Coronary artery (tissue), 2 donors: ENCODE measurements at regions not wholly inside any gene's neighbourhood (a gene's known extent, or its start where the extent isn't known, plus 50 kb on each side); places are given as distances from the start of the nearest gene placed in this dataset.

Experiments
- DNase-seq: peaks from one replicate; pipeline ENCODE4 v3.0.0-alpha.2; 2017; ENCODE audit warnings: low spot score
- H3K27ac ChIP-seq, 2 donors: fragments of 200-600 bp; sonication (generic); one replicate each; pipeline ENCODE4 v1.5.1; 2016 to 2019
- H3K4me3 ChIP-seq: fragments of 200-600 bp; sonication (generic); 2 replicates; pipeline ENCODE4 v1.5.1; 2016; ENCODE audit warnings: mild to moderate bottlenecking, moderate library complexity
- TF ChIP-seq, protein P1 (sequence below): fragments of 200-600 bp; sonication (generic); IDR thresholded peaks from one replicate; pipeline ENCODE4 v1.5.1; 2019; ENCODE audit warnings: antibody characterized with exemption

DNA sequence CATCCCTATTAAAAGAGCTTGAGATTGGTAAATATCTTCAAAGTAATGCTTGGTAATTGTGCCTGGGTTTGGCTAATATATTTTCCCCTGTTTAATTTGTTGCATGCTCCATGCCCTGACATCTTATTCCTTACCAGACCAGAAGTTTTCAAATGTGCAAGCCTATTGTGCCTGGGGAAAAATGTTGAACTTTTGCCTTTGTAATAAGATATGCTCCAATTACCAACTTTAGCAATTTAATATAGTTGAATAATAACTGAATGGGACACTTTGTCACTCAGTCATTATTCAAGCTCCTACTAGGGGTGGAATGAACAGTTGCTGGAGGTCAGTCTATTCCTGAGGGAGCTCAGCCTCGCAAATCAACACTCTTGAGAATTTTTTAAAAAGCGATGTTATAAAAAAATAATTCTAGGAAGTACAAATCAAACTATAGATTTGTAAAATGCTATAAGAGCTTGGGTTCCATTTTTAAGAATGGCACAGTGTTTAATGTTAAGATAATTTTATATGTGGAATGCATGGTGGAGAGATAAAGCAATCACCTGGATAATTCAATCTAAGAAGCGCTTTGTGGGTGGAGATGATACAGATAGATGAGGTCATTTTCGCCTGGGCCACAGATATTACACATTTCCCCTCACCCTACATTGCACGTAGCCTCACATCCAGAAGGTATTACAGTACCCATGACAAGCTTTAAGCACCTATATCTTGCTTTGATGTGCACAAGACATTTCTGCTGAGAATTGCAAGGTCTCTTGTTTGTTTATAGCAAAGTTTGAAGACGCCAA is 231.8 kb downstream of the PIK3R1 start:
- no peak overlapping the region for H3K4me3 ChIP-seq

GRCh38 chr5:68449380-68449779 is 233.8 kb downstream of the PIK3R1 start:
- TF ChIP-seq, protein P1, sequence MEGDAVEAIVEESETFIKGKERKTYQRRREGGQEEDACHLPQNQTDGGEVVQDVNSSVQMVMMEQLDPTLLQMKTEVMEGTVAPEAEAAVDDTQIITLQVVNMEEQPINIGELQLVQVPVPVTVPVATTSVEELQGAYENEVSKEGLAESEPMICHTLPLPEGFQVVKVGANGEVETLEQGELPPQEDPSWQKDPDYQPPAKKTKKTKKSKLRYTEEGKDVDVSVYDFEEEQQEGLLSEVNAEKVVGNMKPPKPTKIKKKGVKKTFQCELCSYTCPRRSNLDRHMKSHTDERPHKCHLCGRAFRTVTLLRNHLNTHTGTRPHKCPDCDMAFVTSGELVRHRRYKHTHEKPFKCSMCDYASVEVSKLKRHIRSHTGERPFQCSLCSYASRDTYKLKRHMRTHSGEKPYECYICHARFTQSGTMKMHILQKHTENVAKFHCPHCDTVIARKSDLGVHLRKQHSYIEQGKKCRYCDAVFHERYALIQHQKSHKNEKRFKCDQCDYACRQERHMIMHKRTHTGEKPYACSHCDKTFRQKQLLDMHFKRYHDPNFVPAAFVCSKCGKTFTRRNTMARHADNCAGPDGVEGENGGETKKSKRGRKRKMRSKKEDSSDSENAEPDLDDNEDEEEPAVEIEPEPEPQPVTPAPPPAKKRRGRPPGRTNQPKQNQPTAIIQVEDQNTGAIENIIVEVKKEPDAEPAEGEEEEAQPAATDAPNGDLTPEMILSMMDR = no peak
- DNase-seq = peak; percentile 85
- H3K4me3 ChIP-seq = no peak overlapping the region
- peak overlapping the region; percentile 10 to 74 for H3K27ac ChIP-seq

More for the DNA sequence above, 231.8 kb downstream of the PIK3R1 start:
- H3K27ac ChIP-seq = no peak overlapping the region
- no peak for DNase-seq
- TF ChIP-seq, protein P1 = no peak

DNA sequence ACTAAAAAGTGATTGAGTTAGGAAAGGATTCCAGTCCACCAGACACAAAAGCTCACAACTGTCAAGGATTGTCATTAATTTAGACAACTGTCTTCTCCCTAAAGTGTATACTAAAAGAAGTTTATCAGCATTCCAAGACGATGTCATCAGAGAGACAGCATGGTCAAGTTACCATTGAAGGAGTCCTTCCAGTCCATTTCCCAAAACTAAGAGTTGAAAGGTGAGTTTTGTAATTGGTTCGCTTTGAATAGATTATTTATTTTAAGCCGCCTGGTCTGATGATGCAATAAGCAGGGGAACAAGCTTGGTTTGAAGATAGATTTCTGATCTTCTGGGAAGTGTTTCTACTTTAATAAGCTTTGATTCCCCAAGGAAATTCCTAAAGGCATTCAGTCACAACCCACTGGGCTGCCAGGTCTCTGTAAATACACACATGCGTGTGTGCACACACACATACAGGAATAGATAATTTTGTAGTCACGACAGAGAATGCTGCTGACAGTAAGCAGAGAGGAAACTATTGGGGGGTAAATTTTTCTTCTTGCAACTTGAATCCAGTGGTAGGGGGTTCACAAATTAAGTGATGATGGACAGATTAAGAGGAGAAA is 234.8 kb downstream of the PIK3R1 start:
- TF ChIP-seq, protein P1 = no peak
- Histone ChIP-seq H3K4me3 (no peak overlapping the region), H3K27ac (peak overlapping the region; percentile 10 to 74)
- no peak for DNase-seq

- TF ChIP-seq, protein P1 = no peak
- H3K4me3 ChIP-seq = no peak overlapping the region
- no peak for DNase-seq
- no peak overlapping the region for H3K27ac ChIP-seq
These were observed 236.7 kb downstream of the PIK3R1 start for GRCh38 chr5:68452286-68452685.

DNA sequence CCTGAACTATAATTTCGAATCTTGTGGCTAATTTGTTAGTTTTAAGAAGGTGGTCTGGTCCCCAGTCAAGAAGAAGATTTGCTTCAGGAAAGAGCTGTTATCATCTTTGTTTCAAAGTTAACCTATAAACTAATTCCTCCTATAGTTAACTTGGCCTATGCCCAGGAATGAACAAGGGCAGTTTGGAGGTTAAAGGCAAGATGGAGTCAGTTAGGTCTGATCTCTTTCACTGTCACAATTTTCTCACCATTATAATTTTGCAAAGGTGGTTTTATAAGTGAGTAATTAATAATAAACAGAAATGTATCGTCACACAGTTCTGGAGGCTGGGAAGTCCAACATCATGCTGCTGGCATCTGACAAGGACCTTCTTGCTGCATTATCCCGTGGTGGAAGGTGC is 238.6 kb downstream of the PIK3R1 start:
- TF ChIP-seq, protein P1 = no peak
- Histone ChIP-seq H3K27ac (no peak overlapping the region), H3K4me3 (no peak overlapping the region)
- DNase-seq = no peak

DNA sequence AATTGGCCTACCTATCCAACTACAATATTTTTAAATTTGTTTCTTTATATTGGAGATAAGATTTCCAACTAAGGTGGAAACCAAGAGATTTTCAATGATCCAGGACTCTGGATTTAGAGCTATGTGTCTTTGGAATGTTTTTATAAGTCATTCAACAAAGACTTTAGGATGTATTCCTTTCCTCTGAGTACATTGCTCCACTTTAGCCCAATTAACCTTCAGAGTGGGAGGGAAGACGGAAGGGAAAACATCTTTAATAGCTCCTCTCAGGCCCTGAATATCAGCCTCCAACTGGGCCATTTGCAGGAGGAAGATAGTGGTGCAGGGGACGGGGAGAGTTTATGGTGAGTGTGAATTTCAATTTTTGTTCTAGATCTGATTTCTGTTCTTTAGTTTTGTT is 239.2 kb downstream of the PIK3R1 start:
- Histone ChIP-seq H3K27ac (no peak overlapping the region), H3K4me3 (no peak overlapping the region)
- no peak for DNase-seq
- TF ChIP-seq, protein P1 = no peak

DNA sequence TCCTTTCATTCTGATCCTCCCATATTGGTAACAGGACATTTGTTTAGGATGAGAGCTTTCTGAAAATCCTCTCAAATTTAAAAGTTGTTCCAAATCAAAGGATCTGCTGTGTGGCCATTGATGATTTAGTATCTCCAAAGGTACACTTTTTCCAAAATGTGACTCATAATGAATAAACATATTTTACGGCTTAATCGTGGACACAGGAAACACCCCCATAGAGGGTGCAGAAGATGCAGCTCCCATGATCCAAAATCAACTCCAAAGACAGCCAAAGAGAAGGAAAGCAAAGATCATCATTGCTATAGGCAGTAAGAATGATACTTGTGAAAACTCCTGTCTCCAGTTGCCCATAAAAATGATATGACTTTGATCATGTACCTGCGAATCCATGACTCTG is 239.7 kb downstream of the PIK3R1 start:
- no peak overlapping the region for H3K4me3 ChIP-seq
- no peak overlapping the region for H3K27ac ChIP-seq
- TF ChIP-seq, protein P1 = no peak
- DNase-seq = no peak
